ENCODE measurements at regions not wholly inside any gene's neighbourhood (a gene's known extent, or its start where the extent isn't known, plus 50 kb on each side); places are given as distances from the start of the nearest gene placed in this dataset.

DNA sequence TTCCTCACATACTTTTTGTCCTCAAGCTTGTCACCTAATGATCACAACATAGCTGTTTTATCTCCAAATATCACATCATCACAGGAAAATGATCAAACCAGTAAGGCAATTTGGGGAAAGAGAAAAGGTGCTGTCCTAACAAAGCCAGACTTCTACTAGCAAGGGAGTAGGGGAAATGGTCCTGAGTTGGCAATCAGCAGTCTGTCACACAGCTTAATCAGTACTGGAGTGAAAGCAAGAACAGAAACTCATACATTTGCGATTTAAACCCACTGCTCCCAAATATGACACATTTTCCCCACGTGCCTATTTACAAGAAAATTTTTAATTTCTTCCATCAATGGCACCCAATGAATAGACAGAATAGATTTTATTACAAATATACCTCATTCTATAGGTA lies 546.8 kb upstream of the FMR1 start:
- Mint-ChIP-seq H3K27me3 (ENCODE audit: low read depth) (no peaks in the 10 kb centered on the region), H3K9me3 (ENCODE audit: low read depth) (peaks cover 23% of the 10 kb centered on the region), H3K27ac (ENCODE audit: unreplicated experiment) (no peak overlapping the region), H3K36me3 (ENCODE audit: low read depth) (no peaks in the 10 kb centered on the region), H3K4me1 (ENCODE audit: low read depth) (no peaks in the 10 kb centered on the region), H3K4me3 (ENCODE audit: unreplicated experiment) (no peak overlapping the region)
- TF ChIP-seq, protein P1, sequence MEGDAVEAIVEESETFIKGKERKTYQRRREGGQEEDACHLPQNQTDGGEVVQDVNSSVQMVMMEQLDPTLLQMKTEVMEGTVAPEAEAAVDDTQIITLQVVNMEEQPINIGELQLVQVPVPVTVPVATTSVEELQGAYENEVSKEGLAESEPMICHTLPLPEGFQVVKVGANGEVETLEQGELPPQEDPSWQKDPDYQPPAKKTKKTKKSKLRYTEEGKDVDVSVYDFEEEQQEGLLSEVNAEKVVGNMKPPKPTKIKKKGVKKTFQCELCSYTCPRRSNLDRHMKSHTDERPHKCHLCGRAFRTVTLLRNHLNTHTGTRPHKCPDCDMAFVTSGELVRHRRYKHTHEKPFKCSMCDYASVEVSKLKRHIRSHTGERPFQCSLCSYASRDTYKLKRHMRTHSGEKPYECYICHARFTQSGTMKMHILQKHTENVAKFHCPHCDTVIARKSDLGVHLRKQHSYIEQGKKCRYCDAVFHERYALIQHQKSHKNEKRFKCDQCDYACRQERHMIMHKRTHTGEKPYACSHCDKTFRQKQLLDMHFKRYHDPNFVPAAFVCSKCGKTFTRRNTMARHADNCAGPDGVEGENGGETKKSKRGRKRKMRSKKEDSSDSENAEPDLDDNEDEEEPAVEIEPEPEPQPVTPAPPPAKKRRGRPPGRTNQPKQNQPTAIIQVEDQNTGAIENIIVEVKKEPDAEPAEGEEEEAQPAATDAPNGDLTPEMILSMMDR (IDR thresholded peaks at IDR 0.05), result no peak
- DNase-seq (ENCODE audit: low spot score), result no peak

DNA sequence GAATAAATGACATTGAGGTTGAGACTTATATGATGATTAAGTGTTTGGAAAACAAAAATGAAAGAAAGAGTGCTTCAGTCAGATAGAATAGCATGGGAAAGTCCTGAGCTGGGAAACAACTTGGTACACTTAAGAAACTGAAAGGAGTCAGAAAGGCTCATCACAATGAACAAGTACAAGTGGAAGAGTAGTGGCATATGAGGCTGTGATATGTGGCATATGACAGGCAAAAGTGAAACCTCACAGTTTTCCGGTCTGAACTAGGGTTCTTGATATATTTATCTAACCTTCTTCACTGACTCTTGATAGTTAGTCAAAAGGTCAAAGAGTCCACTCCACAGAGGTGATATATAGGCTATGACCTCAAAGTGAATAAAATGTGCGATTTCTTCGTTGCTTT lies 537.1 kb upstream of the CXorf51A start:
- H3K36me3 Mint-ChIP-seq (ENCODE audit: low read depth), result no peaks in the 10 kb centered on the region
- H3K27ac Mint-ChIP-seq (ENCODE audit: unreplicated experiment), result no peak overlapping the region
- no peak for DNase-seq (ENCODE audit: low spot score)
- H3K4me1 Mint-ChIP-seq (ENCODE audit: low read depth), result no peaks in the 10 kb centered on the region
- peaks cover 56% of the 10 kb centered on the region for H3K9me3 Mint-ChIP-seq (ENCODE audit: low read depth)
- H3K4me3 Mint-ChIP-seq (ENCODE audit: unreplicated experiment), result no peak overlapping the region
- no peaks in the 10 kb centered on the region for H3K27me3 Mint-ChIP-seq (ENCODE audit: low read depth)
- TF ChIP-seq, protein P1 (IDR thresholded peaks at IDR 0.05), result no peak

DNA sequence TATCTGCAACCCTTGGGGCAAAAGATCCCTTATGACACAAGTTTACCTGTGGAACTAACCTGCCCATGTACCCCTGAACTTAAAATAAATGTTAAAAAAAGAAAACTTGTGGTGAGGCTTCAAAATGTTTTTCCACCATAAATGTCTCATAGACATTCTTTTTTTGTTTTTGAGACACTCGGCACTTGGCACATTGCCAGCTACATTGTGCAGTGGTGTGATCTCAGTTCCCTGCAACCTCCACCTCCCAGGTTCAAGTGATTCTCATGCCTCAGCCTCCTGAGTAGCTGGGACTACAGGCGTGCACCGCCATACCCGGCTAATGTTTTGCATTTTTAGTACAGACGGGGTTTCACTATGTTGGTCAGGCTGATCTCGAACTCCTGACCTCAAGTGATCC lies 528.9 kb upstream of the CXorf51A start:
- TF ChIP-seq, protein P1 (IDR thresholded peaks at IDR 0.05), result no peak
- no peak for DNase-seq (ENCODE audit: low spot score)
- no peaks in the 10 kb centered on the region for H3K27me3 Mint-ChIP-seq (ENCODE audit: low read depth)

DNA sequence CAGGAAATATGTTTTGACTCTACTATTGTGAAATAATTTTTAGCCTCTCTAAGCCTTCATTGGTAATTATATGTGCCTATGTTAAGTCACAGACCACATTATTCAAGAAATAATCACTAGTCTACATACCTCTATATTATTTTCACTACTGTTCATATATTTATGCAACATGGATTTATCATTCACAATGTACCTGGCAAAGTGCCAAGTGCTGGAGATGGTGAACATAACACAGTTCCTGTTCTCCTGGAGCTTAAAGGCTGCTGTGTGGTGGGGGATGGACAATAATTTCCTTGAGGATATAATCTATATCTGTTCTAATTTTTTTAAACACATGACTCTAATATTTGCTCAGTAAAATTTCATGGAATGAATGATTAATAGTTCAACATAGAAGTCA lies 527.7 kb upstream of the CXorf51A start:
- DNase-seq (ENCODE audit: low spot score), result no peak
- H3K4me1 Mint-ChIP-seq (ENCODE audit: low read depth), result no peaks in the 10 kb centered on the region
- H3K27me3 Mint-ChIP-seq (ENCODE audit: low read depth), result no peaks in the 10 kb centered on the region
- H3K4me3 Mint-ChIP-seq (ENCODE audit: unreplicated experiment), result no peak overlapping the region
- no peak overlapping the region for H3K27ac Mint-ChIP-seq (ENCODE audit: unreplicated experiment)
- peaks cover 6% of the 10 kb centered on the region for H3K9me3 Mint-ChIP-seq (ENCODE audit: low read depth)
- TF ChIP-seq, protein P1 (IDR thresholded peaks at IDR 0.05), result no peak
- H3K36me3 Mint-ChIP-seq (ENCODE audit: low read depth), result no peaks in the 10 kb centered on the region

More for the DNA sequence above, 528.9 kb upstream of the CXorf51A start:
- Mint-ChIP-seq H3K9me3 (ENCODE audit: low read depth) (peaks cover 8% of the 10 kb centered on the region), H3K4me3 (ENCODE audit: unreplicated experiment) (no peak overlapping the region), H3K27ac (ENCODE audit: unreplicated experiment) (no peak overlapping the region), H3K4me1 (ENCODE audit: low read depth) (no peaks in the 10 kb centered on the region), H3K36me3 (ENCODE audit: low read depth) (no peaks in the 10 kb centered on the region)

DNA sequence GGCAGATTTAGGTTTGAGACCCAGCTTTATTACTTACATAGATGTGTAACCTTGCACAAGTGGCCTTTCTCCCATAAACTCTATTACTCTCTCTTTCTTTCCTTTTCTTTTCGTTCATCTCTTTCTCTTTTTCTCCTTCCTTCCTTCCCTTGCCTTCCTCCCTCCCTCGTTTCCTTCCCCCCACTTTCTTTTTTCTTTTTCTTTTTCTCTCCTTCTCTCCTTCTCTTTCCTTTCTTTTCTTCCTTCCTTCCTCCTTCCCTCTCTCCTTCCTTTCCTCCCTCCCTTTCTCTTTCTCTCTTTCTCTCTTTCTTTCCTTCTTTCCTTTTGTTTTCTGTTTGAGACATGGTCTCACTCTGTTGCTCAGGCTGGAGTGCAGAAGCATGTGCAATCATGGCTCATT lies 526.4 kb upstream of the CXorf51A start:
- Mint-ChIP-seq H3K9me3 (ENCODE audit: low read depth) (peaks cover 6% of the 10 kb centered on the region), H3K27me3 (ENCODE audit: low read depth) (no peaks in the 10 kb centered on the region), H3K4me3 (ENCODE audit: unreplicated experiment) (no peak overlapping the region), H3K4me1 (ENCODE audit: low read depth) (no peaks in the 10 kb centered on the region), H3K27ac (ENCODE audit: unreplicated experiment) (no peak overlapping the region), H3K36me3 (ENCODE audit: low read depth) (no peaks in the 10 kb centered on the region)
- TF ChIP-seq, protein P1 (IDR thresholded peaks at IDR 0.05), result no peak
- DNase-seq (ENCODE audit: low spot score), result no peak

Measured in chondrocyte (in vitro differentiated cells).